HG02798 (cell line): ENCODE measurements at regions not wholly inside any gene's neighbourhood (a gene's known extent, or its start where the extent isn't known, plus 50 kb on each side); places are given as distances from the start of the nearest gene placed in this dataset.
"Not testable (repeated sequence)": the region's sequence is repeated elsewhere in the genome, so short reads cannot be mapped to it uniquely, and the experiment has no call there.

Source experiments
- ATAC-seq: cut with Tn5 transposase; IDR thresholded peaks from one replicate; pipeline ENCODE4 v1.9.1; 2021; ENCODE audit warnings: mild to moderate bottlenecking; ENCODE audit not compliant: unreplicated experiment, poor library complexity

- ATAC-seq = no peak
These were observed 480.5 kb downstream of the DMRT2 start for GRCh38 chr9:1530696-1531095.

- no peak for ATAC-seq
These were observed 481.3 kb downstream of the DMRT2 start for GRCh38 chr9:1531424-1531823.

- ATAC-seq = no peak
These were observed 482.0 kb downstream of the DMRT2 start for GRCh38 chr9:1532171-1532570.

GRCh38 chr9:1535051-1535450, 480.1 kb upstream of the SMARCA2 start:
- ATAC-seq = peak; percentile 54

GRCh38 chr9:1535599-1535998, 479.5 kb upstream of the SMARCA2 start:
- no peak for ATAC-seq

- ATAC-seq = peak; percentile 76
These were observed 478.5 kb upstream of the SMARCA2 start for GRCh38 chr9:1536522-1537170.

- ATAC-seq = no peak
These were observed 476.8 kb upstream of the SMARCA2 start for GRCh38 chr9:1538301-1538700.

- ATAC-seq = no peak
These were observed 475.9 kb upstream of the SMARCA2 start for GRCh38 chr9:1539216-1539615.

- no peak for ATAC-seq
These were observed 464.5 kb upstream of the SMARCA2 start for GRCh38 chr9:1550636-1551035.

GRCh38 chr9:1554081-1555035, 460.8 kb upstream of the SMARCA2 start:
- peak; percentile 81 for ATAC-seq

- ATAC-seq = not testable (repeated sequence)
These were observed 456.5 kb upstream of the SMARCA2 start for GRCh38 chr9:1558666-1559065.

- ATAC-seq = no peak
These were observed 439.2 kb upstream of the SMARCA2 start for GRCh38 chr9:1575939-1576338.

GRCh38 chr9:1580215-1580614, 434.9 kb upstream of the SMARCA2 start:
- ATAC-seq = peak; percentile 79

- no peak for ATAC-seq
These were observed 433.2 kb upstream of the SMARCA2 start for GRCh38 chr9:1581926-1582325.

- ATAC-seq = no peak
These were observed 423.8 kb upstream of the SMARCA2 start for GRCh38 chr9:1591310-1591709.

GRCh38 chr9:1598270-1598669, 416.9 kb upstream of the SMARCA2 start:
- ATAC-seq = no peak

GRCh38 chr9:1599961-1600360, 415.2 kb upstream of the SMARCA2 start:
- no peak for ATAC-seq

GRCh38 chr9:1604942-1605560, 410.1 kb upstream of the SMARCA2 start:
- peak; percentile 79 for ATAC-seq

- ATAC-seq = no peak
These were observed 408.9 kb upstream of the SMARCA2 start for GRCh38 chr9:1606253-1606652.

- ATAC-seq = no peak
These were observed 402.3 kb upstream of the SMARCA2 start for GRCh38 chr9:1612886-1613285.

- no peak for ATAC-seq
These were observed 397.7 kb upstream of the SMARCA2 start for GRCh38 chr9:1617419-1617818.
